ENCODE measurements at regions not wholly inside any gene's neighbourhood (a gene's known extent, or its start where the extent isn't known, plus 50 kb on each side); places are given as distances from the start of the nearest gene placed in this dataset.
"Not testable (repeated sequence)": the region's sequence is repeated elsewhere in the genome, so short reads cannot be mapped to it uniquely, and the experiment has no call there.

- DNase-seq = no peak
- Mint-ChIP-seq H3K27me3 (ENCODE audit: low read depth) (no peaks in the 10 kb centered on the region), H3K36me3 (ENCODE audit: insufficient read depth) (no peaks in the 10 kb centered on the region), H3K9me3 (no peaks in the 10 kb centered on the region), H3K4me3 (no peak overlapping the region), H3K4me1 (ENCODE audit: low read depth) (no peaks in the 10 kb centered on the region)
- ATAC-seq = no peak
Observed at GRCh38 chr4:111126340-111126739, 503.5 kb upstream of the PITX2 start.

- H3K9me3 Mint-ChIP-seq = no peaks in the 10 kb centered on the region
- no peaks in the 10 kb centered on the region for H3K4me1 Mint-ChIP-seq (ENCODE audit: low read depth)
- no peak overlapping the region for H3K4me3 Mint-ChIP-seq
- no peak for ATAC-seq
- H3K27me3 Mint-ChIP-seq (ENCODE audit: low read depth) = no peaks in the 10 kb centered on the region
- no peaks in the 10 kb centered on the region for H3K36me3 Mint-ChIP-seq (ENCODE audit: insufficient read depth)
- DNase-seq = no peak
Observed at GRCh38 chr4:111127841-111128240, 505.0 kb upstream of the PITX2 start.

GRCh38 chr4:111128327-111128726 is 505.4 kb upstream of the PITX2 start:
- Mint-ChIP-seq H3K9me3 (no peaks in the 10 kb centered on the region), H3K4me1 (ENCODE audit: low read depth) (no peaks in the 10 kb centered on the region), H3K27me3 (ENCODE audit: low read depth) (no peaks in the 10 kb centered on the region), H3K4me3 (no peak overlapping the region), H3K36me3 (ENCODE audit: insufficient read depth) (no peaks in the 10 kb centered on the region)
- no peak for ATAC-seq
- no peak for DNase-seq

GRCh38 chr4:111136438-111136837 is 513.6 kb upstream of the PITX2 start:
- no peaks in the 10 kb centered on the region for H3K9me3 Mint-ChIP-seq

GRCh38 chr4:111136967-111137366 is 514.1 kb upstream of the PITX2 start:
- Mint-ChIP-seq H3K4me3 (no peak overlapping the region), H3K36me3 (ENCODE audit: insufficient read depth) (no peaks in the 10 kb centered on the region), H3K27me3 (ENCODE audit: low read depth) (no peaks in the 10 kb centered on the region), H3K4me1 (ENCODE audit: low read depth) (no peaks in the 10 kb centered on the region), H3K9me3 (no peaks in the 10 kb centered on the region)
- no peak for DNase-seq
- ATAC-seq = no peak

More at GRCh38 chr4:111136438-111136837, 513.6 kb upstream of the PITX2 start:
- Mint-ChIP-seq H3K4me1 (ENCODE audit: low read depth) (no peaks in the 10 kb centered on the region), H3K36me3 (ENCODE audit: insufficient read depth) (no peaks in the 10 kb centered on the region), H3K27me3 (ENCODE audit: low read depth) (no peaks in the 10 kb centered on the region), H3K4me3 (no peak overlapping the region)
- ATAC-seq (no peak), DNase-seq (no peak)

GRCh38 chr4:111143510-111143909 is 520.6 kb upstream of the PITX2 start:
- no peaks in the 10 kb centered on the region for H3K27me3 Mint-ChIP-seq (ENCODE audit: low read depth)

GRCh38 chr4:111154934-111155333 is 532.1 kb upstream of the PITX2 start:
- Mint-ChIP-seq H3K9me3 (peaks cover 3% of the 10 kb centered on the region), H3K4me1 (ENCODE audit: low read depth) (no peaks in the 10 kb centered on the region), H3K36me3 (ENCODE audit: insufficient read depth) (no peaks in the 10 kb centered on the region), H3K27me3 (ENCODE audit: low read depth) (no peaks in the 10 kb centered on the region), H3K4me3 (no peak overlapping the region)
- DNase-seq = no peak
- ATAC-seq = no peak

More at GRCh38 chr4:111143510-111143909, 520.6 kb upstream of the PITX2 start:
- Mint-ChIP-seq H3K9me3 (peaks cover 5% of the 10 kb centered on the region), H3K36me3 (ENCODE audit: insufficient read depth) (no peaks in the 10 kb centered on the region), H3K4me3 (no peak overlapping the region), H3K4me1 (ENCODE audit: low read depth) (no peaks in the 10 kb centered on the region)
- ATAC-seq (no peak), DNase-seq (no peak)

- DNase-seq; H3K4me1 Mint-ChIP-seq (ENCODE audit: low read depth); H3K27me3 Mint-ChIP-seq (ENCODE audit: low read depth); H3K36me3 Mint-ChIP-seq (ENCODE audit: insufficient read depth); H3K4me3 Mint-ChIP-seq; ATAC-seq: not testable (repeated sequence)
- peaks cover 12% of the 10 kb centered on the region for H3K9me3 Mint-ChIP-seq
Observed at GRCh38 chr4:111164556-111164955, 541.7 kb upstream of the PITX2 start.

- Mint-ChIP-seq H3K27me3 (ENCODE audit: low read depth) (no peaks in the 10 kb centered on the region), H3K9me3 (peaks cover 12% of the 10 kb centered on the region), H3K36me3 (ENCODE audit: insufficient read depth) (no peaks in the 10 kb centered on the region), H3K4me1 (ENCODE audit: low read depth) (no peaks in the 10 kb centered on the region), H3K4me3 (no peak overlapping the region)
- no peak for DNase-seq
- no peak for ATAC-seq
Observed at GRCh38 chr4:111174331-111174730, 551.5 kb upstream of the PITX2 start.

GRCh38 chr4:111178231-111178630 is 555.4 kb upstream of the PITX2 start:
- DNase-seq (no peak), ATAC-seq (no peak)
- H3K4me3 Mint-ChIP-seq = no peak overlapping the region
- peaks cover 8% of the 10 kb centered on the region for H3K9me3 Mint-ChIP-seq
- H3K4me1 Mint-ChIP-seq (ENCODE audit: low read depth) = no peaks in the 10 kb centered on the region
- H3K36me3 Mint-ChIP-seq (ENCODE audit: insufficient read depth) = no peaks in the 10 kb centered on the region
- H3K27me3 Mint-ChIP-seq (ENCODE audit: low read depth) = no peaks in the 10 kb centered on the region

GRCh38 chr4:111187108-111187507 is 564.2 kb upstream of the PITX2 start:
- no peak overlapping the region for H3K4me3 Mint-ChIP-seq
- no peaks in the 10 kb centered on the region for H3K27me3 Mint-ChIP-seq (ENCODE audit: low read depth)
- H3K9me3 Mint-ChIP-seq = peaks cover 11% of the 10 kb centered on the region
- no peak for ATAC-seq
- H3K4me1 Mint-ChIP-seq (ENCODE audit: low read depth) = no peaks in the 10 kb centered on the region
- DNase-seq = no peak
- no peaks in the 10 kb centered on the region for H3K36me3 Mint-ChIP-seq (ENCODE audit: insufficient read depth)

GRCh38 chr4:111198446-111198845 is 575.6 kb upstream of the PITX2 start:
- DNase-seq = no peak
- Mint-ChIP-seq H3K4me3 (no peak overlapping the region), H3K4me1 (ENCODE audit: low read depth) (no peaks in the 10 kb centered on the region), H3K36me3 (ENCODE audit: insufficient read depth) (no peaks in the 10 kb centered on the region), H3K27me3 (ENCODE audit: low read depth) (no peaks in the 10 kb centered on the region), H3K9me3 (peaks cover 13% of the 10 kb centered on the region)
- ATAC-seq = no peak

- no peak for ATAC-seq
- Mint-ChIP-seq H3K36me3 (ENCODE audit: insufficient read depth) (no peaks in the 10 kb centered on the region), H3K27me3 (ENCODE audit: low read depth) (no peaks in the 10 kb centered on the region), H3K4me3 (no peak overlapping the region), H3K4me1 (ENCODE audit: low read depth) (no peaks in the 10 kb centered on the region), H3K9me3 (peaks cover 7% of the 10 kb centered on the region)
- DNase-seq = no peak
Observed at GRCh38 chr4:111204797-111205196, 581.9 kb upstream of the PITX2 start.

- no peaks in the 10 kb centered on the region for H3K4me1 Mint-ChIP-seq (ENCODE audit: low read depth)
- no peaks in the 10 kb centered on the region for H3K36me3 Mint-ChIP-seq (ENCODE audit: insufficient read depth)
- H3K27me3 Mint-ChIP-seq (ENCODE audit: low read depth) = no peaks in the 10 kb centered on the region
- DNase-seq = no peak
- no peak for ATAC-seq
- H3K9me3 Mint-ChIP-seq = peaks cover 2% of the 10 kb centered on the region
- H3K4me3 Mint-ChIP-seq = no peak overlapping the region
Observed at GRCh38 chr4:111208970-111209369, 586.1 kb upstream of the PITX2 start.

- DNase-seq (no peak), ATAC-seq (no peak)
- H3K9me3 Mint-ChIP-seq = no peaks in the 10 kb centered on the region
- H3K36me3 Mint-ChIP-seq (ENCODE audit: insufficient read depth) = no peaks in the 10 kb centered on the region
- H3K27me3 Mint-ChIP-seq (ENCODE audit: low read depth) = no peaks in the 10 kb centered on the region
- H3K4me3 Mint-ChIP-seq = no peak overlapping the region
- no peaks in the 10 kb centered on the region for H3K4me1 Mint-ChIP-seq (ENCODE audit: low read depth)
Observed at GRCh38 chr4:111209706-111210105, 586.8 kb upstream of the PITX2 start.

- H3K4me1 Mint-ChIP-seq (ENCODE audit: low read depth) = no peaks in the 10 kb centered on the region
- H3K9me3 Mint-ChIP-seq = no peaks in the 10 kb centered on the region
- no peaks in the 10 kb centered on the region for H3K27me3 Mint-ChIP-seq (ENCODE audit: low read depth)
- no peak for ATAC-seq
- no peaks in the 10 kb centered on the region for H3K36me3 Mint-ChIP-seq (ENCODE audit: insufficient read depth)
- no peak for DNase-seq
- no peak overlapping the region for H3K4me3 Mint-ChIP-seq
Observed at GRCh38 chr4:111210595-111210994, 587.7 kb upstream of the PITX2 start.
